GM11168 (cell line): ENCODE measurements at regions not wholly inside any gene's neighbourhood (a gene's known extent, or its start where the extent isn't known, plus 50 kb on each side); places are given as distances from the start of the nearest gene placed in this dataset.
"Not testable (repeated sequence)": the region's sequence is repeated elsewhere in the genome, so short reads cannot be mapped to it uniquely, and the experiment has no call there.

ENCODE experiments used
- in situ Hi-C: fragments of 300-500 bp; cut with MboI; formaldehyde crosslinking; loops from one replicate; pipeline ENCODE4 v1.12.0; 2022; ENCODE audit warnings: low sequenced_read_pairs; ENCODE audit not compliant: unreplicated experiment

- in situ Hi-C loops: no loop called here
Measured at GRCh38 chr5:125868036-125868435, 555.2 kb upstream of the GRAMD2B start.

GRCh38 chr5:125870256-125870655 is 553.0 kb upstream of the GRAMD2B start:
- in situ Hi-C loops: no loop called here

GRCh38 chr5:125874057-125874456 is 549.2 kb upstream of the GRAMD2B start:
- in situ Hi-C loops: no loop called here

- in situ Hi-C loops: no loop called here
Measured at GRCh38 chr5:125874717-125875116, 548.5 kb upstream of the GRAMD2B start.

GRCh38 chr5:125877248-125877647 is 546.0 kb upstream of the GRAMD2B start:
- in situ Hi-C loops: no loop called here

GRCh38 chr5:125882061-125882460 is 541.1 kb upstream of the GRAMD2B start:
- in situ Hi-C loops: no loop called here

GRCh38 chr5:125883223-125883622 is 540.0 kb upstream of the GRAMD2B start:
- in situ Hi-C loops: no loop called here

GRCh38 chr5:125888358-125888757 is 534.9 kb upstream of the GRAMD2B start:
- in situ Hi-C loops: no loop called here

GRCh38 chr5:125890511-125890931 is 532.7 kb upstream of the GRAMD2B start:
- in situ Hi-C loops: no loop called here

GRCh38 chr5:125891061-125891725 is 532.0 kb upstream of the GRAMD2B start:
- in situ Hi-C loops: no loop called here

- in situ Hi-C loops: no loop called here
Measured at GRCh38 chr5:125894383-125894782, 528.8 kb upstream of the GRAMD2B start.

GRCh38 chr5:125896368-125896767 is 526.8 kb upstream of the GRAMD2B start:
- in situ Hi-C loops: no loop called here

- in situ Hi-C loops: no loop called here
Measured at GRCh38 chr5:125897089-125897488, 526.1 kb upstream of the GRAMD2B start.

- in situ Hi-C loops: no loop called here
Measured at GRCh38 chr5:125898851-125899405, 524.3 kb upstream of the GRAMD2B start.

- in situ Hi-C loops: no loop called here
Measured at GRCh38 chr5:125912028-125912427, 511.2 kb upstream of the GRAMD2B start.

GRCh38 chr5:125913200-125913599 is 510.0 kb upstream of the GRAMD2B start:
- in situ Hi-C loops: no loop called here

- in situ Hi-C loops: no loop called here
Measured at GRCh38 chr5:125914471-125914870, 508.7 kb upstream of the GRAMD2B start.

GRCh38 chr5:125923958-125924357 is 499.3 kb upstream of the GRAMD2B start:
- in situ Hi-C loops: not testable (repeated sequence)

- in situ Hi-C loops: no loop called here
Measured at GRCh38 chr5:125926172-125926571, 497.0 kb upstream of the GRAMD2B start.

GRCh38 chr5:125928663-125929062 is 494.5 kb upstream of the GRAMD2B start:
- in situ Hi-C loops: no loop called here

- in situ Hi-C loops: no loop called here
Measured at GRCh38 chr5:125950012-125950615, 473.1 kb upstream of the GRAMD2B start.

- in situ Hi-C loops: no loop called here
Measured at GRCh38 chr5:125961150-125961549, 462.1 kb upstream of the GRAMD2B start.
